EH (cell line): ENCODE measurements at regions not wholly inside any gene's neighbourhood (a gene's known extent, or its start where the extent isn't known, plus 50 kb on each side); places are given as distances from the start of the nearest gene placed in this dataset.
"Not testable (repeated sequence)": the region's sequence is repeated elsewhere in the genome, so short reads cannot be mapped to it uniquely, and the experiment has no call there.

ENCODE experiments used
- DNase-seq: peaks from one replicate; pipeline ENCODE4 v3.0.0-alpha.2; 2015; ENCODE audit warnings: low read depth

DNA sequence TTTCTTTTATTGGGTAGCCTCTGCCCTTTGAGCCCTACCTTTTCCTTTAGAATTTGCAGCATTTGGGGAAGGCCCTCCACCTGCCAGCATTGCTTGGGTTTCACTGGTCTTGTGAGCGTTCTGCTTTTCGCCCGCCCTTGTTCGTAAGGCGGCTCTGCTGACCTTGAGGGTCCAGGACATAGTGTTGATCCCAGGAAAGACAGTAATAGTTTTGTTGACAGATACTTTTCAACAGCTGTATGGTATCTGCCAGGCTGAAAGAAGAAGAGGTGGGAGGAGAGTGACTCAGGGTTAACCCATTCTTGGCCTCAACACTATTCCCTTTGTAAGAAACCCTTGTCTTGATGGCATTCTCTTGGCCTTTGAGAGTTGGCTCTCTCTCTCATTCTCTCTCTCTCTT, 113.4 kb upstream of the SPAG17 start:
- DNase-seq: no peak

DNA sequence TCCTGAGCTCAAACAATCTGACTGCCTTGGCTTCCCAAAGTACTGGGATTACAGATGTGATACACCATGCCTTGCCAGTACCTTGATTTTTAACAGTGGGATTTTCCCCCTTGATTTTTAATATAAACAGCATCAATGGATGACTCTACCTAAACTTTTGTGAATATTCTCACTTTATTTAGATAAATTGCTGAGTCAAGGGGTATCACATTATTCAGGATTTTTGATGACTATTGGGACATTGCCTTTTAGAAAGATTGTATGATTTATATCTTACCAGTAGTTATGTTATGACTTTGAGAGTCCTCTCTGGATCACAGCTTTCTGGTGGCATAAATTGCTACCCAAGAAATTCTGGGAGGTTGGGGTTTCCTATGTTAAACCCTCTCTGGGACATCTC, 112.5 kb upstream of the SPAG17 start:
- DNase-seq: no peak

DNA sequence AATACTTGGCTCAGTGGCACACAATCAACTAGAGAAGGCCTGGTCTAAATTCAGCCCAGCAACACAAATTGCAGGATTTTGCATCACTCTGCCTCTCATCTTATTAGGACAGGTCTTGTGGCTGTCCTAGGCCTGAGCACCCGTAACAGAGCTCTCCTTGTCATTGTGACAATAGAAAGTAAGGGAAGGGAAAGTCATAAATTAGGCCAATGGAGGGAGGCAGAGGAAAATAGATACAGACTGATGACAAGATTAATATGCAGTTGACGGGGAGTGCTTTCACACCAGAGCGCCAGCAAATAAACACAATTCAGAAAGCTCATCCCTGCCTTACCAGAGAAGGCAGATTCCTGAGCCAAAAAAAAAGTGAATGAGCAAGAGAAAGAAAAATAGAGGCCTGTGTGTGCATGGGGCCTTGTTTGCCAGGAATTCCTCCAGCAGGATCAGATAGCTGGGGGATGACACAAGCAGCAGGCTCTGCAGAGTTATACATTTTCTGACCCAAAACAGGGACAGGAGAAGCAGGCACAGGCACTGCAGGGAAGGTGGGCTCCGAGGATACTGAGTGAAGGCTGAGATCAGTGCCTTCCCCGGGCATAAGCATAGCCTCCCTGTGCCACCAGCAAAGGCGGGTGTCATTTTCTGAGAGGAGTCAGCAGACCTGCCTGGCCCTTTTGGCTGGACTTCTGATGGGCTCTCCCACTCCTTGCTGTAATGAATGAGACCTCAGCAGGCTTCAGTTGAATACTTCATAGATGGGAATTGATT, 110.0 kb upstream of the SPAG17 start:
- peak; percentile 44 for DNase-seq

DNA sequence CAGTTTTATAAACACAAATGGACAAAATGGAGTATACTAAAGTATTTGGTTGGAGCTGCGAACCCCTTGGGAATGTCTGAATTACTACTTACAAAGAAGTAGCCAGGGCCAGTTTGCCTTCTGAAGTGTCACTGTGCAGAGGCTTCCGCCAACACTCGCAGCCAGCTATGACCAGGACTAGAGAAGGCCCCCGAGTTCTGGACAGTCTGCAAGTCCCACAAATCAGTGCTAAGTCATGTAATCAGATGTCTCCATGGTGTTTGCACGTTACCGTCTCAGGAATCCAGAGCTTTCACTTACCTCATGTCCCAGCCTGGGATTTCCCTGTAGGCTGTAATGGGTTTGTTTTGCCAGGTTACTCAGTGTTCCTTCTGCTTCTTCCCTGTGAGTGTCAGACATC, 106.6 kb upstream of the SPAG17 start:
- DNase-seq: no peak

DNA sequence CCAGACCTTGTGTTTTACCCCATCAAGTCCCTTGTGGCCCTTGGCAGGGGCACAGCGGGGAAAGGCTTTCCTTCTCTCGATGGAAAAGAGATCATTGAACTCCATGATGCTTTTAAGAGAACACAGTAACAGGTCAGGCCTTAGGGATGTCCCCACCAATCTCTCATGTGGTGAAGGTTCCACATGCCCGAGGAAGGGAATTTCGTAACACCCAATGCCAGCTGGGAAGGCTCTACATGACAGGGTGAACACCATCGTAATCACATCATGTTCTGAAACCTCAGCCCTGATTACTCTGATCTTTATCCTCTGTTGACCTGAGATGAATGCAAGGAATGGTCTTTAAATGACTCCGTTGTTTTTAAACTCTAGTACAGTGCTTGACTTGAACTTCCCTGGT, 105.5 kb upstream of the SPAG17 start:
- DNase-seq: peak; percentile 1

DNA sequence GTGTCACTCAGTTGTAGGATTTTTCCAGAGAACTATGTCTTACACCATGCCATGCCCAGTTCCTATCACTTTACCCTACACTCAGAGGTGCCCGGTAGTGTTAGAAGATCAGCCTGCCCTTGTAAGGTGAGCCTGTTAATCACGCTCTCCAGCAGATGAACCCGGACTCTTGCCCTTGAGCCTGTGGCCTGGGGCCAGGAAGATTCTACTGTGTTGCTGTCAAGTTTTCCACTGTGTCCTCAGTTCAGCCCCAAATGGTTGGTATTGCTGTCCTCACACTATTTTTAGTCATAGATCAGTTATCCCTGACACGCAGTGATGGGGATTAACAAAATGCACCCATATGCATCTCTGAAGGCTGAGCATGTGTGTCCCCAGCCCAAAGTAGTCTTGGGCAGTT, 105.0 kb upstream of the SPAG17 start:
- DNase-seq: no peak

DNA sequence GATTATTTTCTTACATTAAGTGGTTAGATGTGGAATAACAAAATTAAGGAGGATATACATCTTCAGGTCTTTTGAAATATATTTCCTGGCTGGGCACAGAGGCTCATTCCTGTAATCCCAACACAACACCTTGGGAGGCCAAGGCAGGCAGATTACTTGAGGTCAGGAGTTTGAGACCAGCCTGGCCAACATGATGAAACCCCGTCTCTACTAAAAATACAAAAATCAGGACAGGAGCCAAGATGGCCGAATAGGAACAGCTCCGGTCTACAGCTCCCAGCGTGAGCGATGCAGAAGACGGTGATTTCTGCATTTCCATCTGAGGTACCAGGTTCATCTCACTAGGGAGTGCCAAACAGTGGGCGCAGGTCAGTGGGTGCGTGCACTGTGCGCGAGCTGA, 95.6 kb upstream of the SPAG17 start:
- not testable (repeated sequence) for DNase-seq

DNA sequence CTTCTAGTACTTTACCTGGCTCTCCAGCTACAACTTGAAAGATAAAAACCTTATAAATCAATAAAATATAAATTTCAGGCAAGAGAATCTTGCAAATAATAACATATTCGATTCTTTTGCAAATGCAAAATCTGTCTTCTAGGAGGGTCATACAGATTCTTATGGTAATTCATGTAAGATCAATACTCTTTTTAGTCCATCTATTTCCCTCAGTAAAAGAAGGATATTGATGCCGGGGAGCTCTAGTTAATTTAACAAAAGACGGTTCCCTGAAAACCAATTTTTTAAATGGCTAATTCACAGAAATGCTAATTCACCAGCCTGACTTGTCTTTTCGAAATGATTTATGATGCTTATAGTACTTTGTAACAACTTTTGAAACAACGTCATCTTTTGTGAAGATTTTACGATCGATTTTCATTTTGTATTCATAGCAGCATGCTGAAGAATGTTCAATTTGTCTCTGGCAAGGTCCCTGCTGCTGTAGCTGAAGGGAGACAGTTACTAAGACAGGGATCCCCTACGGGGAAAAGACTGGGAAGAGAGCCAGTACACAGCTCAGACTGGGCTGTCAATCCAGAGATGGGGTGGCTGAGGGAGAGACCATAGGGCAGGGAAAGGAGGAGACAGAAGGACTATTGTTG, 90.6 kb upstream of the SPAG17 start:
- no peak for DNase-seq

DNA sequence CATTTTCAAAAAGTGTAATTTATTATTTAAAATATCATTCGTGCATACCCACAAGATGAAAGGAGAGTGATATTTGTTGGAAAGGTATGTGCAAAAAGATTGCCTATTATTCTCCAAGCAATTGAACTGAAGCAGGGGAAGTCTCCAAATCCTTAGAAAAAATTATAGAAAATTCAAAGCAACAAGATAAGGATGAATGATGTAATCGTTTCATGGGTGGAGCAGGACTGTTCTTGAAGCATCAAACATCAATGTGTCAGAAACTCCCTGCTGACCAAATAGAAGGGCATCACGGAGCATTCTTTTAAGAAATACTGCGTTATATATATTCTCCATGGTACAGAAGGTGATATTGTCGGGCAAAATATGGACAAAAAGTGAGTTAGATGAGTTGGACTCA, 87.9 kb upstream of the SPAG17 start:
- DNase-seq: no peak

DNA sequence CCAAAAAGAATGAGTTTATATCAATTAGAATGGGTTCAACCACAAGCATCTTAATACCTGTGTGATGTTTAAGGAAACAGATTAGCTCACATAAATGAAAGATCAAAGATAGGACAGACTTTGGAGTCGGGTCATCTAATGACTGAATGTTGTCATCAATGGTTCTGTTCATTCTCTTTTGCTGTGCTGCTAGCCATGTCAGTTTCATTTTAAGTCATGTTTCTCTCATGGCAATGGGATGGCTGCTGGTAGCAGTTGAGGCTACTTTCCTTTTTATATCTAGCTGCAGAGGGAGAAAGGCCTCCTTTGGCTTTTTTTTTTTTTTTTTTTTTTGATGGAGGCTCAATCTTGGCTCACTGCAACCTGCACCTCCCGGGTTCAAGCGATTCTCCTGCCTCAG, 86.9 kb upstream of the SPAG17 start:
- no peak for DNase-seq

DNA sequence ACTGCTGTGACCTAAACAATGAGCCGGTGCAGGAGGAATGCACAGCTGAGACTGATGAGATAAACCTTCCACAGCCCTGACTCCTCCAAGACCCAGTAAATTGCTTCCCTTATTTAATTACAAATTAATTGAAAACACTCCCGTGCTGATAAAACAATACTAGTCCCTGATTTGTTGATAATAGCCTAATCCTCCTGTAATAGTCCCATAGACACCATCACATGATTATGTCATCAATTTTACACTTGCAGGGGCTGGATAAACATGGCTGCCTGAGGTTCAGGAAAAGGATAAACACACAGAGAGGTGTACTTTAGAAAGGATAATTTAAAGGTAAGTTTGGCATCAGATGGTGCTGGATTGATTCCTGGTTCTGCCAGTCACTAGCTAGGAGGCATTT, 84.6 kb upstream of the SPAG17 start:
- no peak for DNase-seq

DNA sequence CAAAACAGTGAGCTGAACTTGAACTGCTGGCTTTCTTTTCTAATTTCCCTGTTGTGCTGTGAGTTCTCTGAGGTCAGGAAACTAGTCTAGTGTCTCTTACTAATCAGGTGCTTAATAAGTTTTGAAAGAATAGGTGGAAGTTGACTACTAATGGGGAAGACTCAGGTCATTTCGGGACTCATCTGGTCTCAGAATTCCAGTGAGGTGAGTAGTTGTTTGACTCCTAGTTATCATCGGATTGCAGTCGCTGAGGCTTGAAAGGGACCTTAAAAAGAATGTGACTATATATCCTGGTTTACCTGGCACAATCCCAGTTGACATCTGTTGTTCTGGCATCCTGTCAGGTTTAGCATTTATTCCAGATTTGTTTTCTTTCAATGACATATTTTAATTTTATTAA, 81.4 kb upstream of the SPAG17 start:
- DNase-seq: no peak

DNA sequence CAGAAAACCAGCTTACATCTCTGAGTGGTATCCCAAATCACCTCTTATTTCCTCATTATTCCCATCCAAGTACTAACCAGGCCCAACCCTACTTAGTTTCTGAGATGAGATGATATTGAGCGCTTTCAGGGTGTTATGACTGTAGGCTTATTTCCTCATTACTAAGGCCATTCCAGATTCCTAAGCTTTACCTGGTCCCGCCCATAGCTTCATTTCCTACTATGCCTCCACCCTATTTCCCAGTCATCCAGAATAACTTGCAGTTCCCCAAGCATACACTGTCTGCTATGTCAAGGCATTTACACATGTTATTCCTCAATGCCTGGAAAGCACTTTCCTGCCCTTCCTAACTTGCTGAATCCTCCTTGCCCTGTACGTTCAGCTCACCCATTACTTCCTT, 79.3 kb upstream of the SPAG17 start:
- no peak for DNase-seq

DNA sequence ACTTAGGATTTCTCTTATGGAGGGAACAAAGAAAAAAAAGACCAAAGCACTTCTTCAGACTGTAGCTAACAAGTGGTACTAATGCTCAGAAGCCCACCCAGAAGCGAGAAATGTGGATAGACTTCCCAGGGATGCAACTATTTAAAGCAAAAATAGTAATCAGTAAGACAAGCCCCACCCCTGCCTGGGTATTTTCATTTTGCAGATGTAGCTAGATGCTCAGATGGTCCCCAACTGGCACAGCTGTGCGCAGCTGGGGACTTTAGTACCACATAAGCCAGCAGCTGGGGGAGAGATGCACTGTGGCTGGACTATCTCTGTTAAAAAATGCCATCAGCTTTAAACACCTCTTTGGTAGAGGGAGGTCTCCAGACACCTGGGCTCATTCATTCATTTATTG, 77.8 kb upstream of the SPAG17 start:
- no peak for DNase-seq

DNA sequence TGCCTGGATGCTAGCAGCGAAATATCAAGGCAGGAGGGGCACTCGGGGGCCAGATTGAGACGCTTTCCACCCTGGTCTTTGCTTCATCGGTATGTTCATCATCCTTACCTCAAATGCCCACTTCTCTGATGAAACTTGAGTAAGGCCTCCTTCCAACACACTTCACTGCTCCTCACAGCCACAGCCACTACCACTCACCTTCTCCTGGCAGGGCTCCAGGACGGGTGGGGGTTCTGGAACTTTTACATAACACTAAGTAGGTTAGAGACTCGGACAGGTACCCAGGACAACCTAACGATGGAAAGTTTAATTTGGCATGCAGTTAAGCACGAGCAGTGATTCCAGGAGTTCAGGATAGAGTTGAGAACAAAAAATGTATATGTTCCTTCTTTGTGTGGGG, 73.9 kb upstream of the SPAG17 start:
- DNase-seq: no peak

DNA sequence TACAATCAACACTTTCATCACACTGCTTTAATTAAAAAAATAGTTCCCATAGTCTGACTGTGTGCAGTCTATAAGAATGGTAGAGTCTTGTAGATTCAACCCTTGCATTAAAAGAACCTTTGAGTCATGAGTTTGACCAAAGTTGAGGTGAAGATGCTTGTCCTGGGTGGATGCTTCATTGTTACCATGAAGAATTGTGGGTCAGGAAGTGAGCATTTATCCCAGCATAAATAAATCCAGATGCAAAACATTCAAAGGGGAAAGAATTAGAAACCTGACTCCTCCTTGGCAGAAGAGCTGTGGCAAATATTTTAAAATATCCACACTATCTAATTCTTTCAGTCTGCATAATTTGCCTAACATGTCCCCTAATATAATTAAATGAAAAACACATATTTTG, 72.9 kb upstream of the SPAG17 start:
- DNase-seq: peak; percentile 3

DNA sequence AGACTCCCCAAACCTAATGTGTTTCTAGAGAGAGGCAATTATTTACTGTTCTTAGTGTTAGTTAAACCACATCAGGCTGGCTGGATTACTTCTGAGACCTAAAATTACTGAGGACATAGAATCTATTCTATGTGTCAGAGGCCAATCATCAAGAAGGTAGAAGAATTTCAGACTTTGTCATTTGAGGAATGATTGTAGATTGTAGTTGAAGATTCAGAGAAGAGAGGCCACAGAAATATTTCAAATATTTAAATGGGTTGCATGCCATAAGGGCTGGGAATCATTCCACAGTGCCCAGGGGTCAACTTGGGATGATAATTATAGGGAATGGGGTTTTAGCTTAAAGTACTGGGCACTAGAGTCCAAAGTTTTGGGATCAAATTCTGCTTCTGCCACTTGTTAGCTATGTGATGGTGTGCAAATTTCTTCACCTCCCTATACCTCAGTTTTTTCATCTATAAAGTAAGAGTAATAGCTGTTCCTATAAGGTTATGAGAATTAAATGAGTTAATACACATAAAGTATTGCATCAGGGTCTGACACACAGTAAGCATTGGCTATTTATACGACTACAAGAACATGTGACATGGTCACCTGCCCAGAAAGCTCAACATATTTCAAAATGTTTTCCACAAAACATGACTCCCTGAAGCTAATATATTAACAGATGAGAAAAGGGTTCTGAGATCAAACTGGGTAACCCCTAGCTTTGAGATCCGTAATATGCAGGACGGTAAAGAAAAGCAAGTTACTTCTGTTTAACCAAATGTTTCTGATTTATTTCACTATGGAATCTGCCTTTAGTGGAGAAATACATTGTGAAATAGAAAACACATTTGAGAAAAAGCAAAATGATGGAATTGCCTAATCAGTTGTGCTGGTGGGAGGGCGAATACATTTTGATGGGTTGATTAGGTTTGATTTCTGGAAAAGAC, 69.7 kb upstream of the SPAG17 start:
- DNase-seq: peak; percentile 46

DNA sequence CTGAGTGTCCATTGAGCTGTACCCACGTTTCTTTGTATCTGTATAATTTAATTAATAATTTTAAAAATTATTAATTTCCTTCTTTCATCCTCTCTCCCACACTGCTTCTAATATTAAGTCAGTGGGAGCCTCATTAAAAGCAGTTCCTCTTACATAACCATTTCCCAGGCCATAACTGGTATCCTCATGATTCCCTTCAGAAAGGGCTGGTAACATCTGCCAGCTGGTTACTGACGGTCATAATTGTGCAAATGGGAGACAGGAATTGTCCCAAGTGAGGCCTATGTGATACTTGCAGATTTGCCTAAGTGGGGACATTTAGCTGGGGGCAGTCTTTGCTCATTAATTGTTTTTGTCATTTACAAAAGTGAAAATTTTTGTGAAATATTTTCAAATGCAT, 69.0 kb upstream of the SPAG17 start:
- DNase-seq: no peak

DNA sequence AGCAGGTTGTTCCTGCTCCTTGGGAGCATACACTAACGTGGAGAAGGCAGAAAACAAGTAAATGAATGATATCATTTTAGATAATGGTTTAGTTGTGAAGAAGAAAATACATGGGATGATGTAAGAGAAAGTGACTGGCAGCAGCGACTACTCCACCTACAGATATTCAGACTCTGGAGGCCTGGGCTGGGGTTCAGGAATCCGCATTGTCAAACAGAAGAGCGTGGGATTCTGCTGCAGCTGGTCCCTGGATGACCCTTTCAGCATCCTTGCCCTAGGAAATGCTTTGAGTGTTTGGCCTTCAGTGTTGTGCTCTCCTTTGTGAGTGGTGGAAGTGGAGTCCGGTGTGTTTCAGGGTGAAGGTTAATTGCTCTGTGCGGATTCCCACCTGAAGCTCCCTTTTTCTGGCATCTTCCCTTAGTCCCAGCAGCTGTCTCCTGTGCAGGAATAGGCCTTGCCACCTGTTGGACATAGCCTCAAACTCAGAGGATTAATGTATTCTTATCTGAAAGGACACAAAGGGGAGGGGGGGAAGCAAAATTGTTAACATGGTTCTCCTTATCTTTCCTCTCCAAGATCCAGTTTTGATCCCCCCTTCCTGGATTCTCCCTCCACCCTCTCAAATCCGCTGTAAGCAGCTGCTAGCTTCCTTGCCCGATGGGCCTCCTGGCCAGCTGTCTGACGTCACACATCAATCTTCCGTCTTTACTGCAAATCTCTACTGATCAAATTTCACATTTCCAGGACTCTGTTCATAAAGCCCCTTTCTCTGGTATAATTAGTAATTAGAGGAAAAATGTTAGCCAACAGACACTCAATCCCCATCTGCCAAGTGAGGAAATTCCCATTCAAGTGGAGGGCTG, 68.3 kb upstream of the SPAG17 start:
- no peak for DNase-seq

DNA sequence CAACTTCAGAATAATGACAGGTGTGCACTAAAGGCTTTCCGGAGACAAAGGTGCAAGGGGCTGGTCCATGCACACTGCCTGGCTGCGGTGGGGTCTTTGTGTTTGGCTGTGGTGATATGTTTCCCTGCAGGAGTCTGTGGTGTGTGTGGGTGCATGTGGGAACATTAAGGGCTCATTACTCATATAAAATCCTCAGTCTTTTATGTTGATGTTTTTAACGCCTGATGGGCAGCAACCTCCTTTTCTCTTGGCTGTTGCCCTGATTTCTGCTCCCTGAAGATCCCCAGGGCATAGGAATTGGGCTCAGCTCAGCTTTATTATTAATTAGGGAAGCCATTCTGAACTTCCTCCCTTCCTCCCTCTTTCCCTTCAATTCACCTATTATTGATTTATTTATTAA, 67.6 kb upstream of the SPAG17 start:
- DNase-seq: no peak

DNA sequence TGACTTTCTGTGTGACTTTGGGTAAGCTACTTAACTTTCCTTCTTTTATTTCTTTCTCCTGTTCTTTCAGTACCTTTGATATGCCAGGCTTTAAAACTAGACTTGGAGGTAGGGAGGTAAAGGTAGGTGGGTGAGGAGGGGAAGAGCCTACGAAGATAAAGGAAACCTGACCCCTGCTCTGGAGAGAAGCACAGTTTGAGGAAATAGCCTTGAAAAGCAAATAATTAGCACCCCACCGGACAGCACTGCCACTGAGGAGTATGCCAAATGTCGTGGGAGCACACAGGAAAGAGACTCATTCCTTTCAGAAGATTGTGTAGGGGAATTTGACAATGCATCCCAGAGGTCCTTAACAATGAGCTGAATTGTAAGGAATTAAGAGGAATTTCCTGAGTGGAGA, 65.2 kb upstream of the SPAG17 start:
- no peak for DNase-seq

DNA sequence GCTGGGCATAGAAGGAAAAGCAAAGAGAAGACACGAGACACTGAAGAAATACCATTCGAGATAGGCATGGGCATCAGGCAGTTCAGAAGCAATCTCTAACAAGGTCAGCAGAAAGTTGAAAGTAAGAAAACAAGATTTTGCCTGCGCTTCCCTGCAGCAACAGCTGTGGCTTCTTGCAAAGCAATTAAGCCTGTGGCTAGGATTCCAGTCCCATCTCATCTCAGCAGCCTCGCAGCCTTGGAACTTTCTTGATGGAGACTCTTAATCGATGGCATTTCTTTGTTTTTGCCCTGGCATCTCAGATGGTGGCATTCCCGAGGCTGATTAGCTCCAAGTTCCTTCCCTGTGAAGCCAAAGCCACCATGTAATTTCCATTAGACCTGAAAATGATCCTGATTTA, 64.6 kb upstream of the SPAG17 start:
- no peak for DNase-seq
